Dedifferentiated amniotic fluid mesenchymal stem cell (primary cell): ENCODE measurements at regions not wholly inside any gene's neighbourhood (a gene's known extent, or its start where the extent isn't known, plus 50 kb on each side); places are given as distances from the start of the nearest gene placed in this dataset.

Experiments
- DNase-seq: peaks from one replicate; pipeline ENCODE4 v3.0.0-alpha.2; 2016; ENCODE audit errors: extremely low spot score

GRCh38 chr12:41888285-41888684 is 256.4 kb downstream of the GXYLT1 start:
- no peak for DNase-seq

GRCh38 chr12:41881891-41882805 is 262.5 kb downstream of the GXYLT1 start:
- DNase-seq = no peak

- no peak for DNase-seq
These were observed 275.2 kb downstream of the GXYLT1 start for GRCh38 chr12:41869432-41869831.

DNA sequence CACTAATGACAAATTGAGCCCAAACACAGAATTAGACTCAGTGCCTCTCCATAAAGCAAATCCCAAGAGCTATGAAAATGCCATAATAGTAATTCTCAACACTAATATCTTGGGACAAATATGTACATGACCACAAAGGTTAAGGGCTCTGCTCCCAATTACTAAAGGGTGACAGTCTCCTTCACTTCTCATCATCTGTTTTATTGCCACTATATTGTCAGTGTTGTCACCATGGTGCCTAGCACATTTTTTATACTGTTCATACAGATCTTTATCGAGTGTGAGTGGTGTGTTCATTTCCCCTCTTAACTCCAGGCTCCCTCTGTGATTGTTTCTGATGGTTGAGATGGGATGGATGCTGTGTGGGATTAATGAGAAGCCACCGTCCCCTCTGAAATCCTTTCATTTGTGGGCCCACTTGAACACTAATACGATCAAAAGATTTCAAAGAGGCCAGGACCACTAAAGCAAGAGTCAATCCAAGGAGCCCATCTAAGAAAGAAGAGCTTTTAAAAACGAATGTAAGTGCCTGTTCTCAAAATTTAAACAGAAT is 277.7 kb downstream of the GXYLT1 start:
- DNase-seq = no peak

DNA sequence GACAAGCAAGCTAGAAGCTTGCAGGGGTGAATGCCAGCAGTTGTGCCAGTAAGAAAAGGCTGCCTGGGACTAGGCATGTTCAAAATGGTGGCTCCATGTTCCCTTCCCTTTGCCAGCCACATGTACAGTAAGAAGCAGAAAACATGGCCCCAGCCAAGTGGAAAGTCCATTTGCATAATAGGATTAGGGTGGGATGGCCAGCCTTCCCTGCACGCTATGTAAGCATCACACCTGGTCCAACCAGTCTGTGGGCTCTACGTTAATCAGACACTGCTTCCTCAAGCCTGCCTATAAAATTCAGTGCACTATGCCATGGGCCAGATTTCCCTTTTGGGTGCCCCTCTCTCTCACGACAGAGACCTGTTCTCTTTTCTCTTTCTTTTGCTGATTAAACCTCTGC is 288.4 kb downstream of the GXYLT1 start:
- DNase-seq = no peak

DNA sequence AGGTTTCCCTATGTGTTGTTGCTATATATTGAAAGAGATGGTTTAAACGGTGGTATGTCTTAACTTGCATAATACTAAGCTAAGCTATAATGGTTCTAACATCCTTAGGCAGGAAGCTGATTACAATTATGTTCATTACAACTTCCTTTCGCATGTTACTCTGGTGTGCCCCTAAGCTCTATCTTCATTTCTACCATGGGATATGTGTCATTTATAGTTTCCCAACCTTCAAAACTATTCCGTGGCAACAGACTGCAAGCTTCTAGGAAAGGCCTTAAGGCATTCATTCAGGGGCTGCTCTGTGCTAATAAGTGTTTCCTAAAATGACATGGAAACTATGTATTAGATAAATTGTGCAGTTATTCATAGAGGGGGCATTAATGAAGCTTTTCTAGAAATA is 294.6 kb downstream of the GXYLT1 start:
- DNase-seq = no peak

DNA sequence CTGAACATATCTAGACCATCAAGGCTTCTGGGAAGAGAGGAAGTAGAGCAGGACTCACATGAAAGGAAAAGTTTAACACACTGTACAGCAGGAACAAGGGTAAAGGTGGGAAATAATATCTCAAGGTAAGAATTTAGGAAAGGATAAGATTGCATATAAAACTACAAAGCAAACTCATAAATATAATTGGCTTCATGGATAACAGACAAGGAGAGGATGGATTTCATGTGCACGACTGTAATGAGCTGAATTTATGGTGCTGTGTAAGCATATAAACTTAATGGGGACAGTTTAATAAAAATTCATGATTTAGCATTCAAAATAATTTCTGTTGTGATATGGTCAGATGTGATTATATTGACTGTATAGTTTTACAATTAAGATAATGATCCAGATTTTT is 298.0 kb downstream of the GXYLT1 start:
- DNase-seq = no peak

GRCh38 chr12:41836416-41836815 is 308.3 kb downstream of the GXYLT1 start:
- no peak for DNase-seq

GRCh38 chr12:41835556-41835955 is 309.1 kb downstream of the GXYLT1 start:
- no peak for DNase-seq

GRCh38 chr12:41819948-41820347 is 324.7 kb downstream of the GXYLT1 start:
- no peak for DNase-seq

GRCh38 chr12:41804026-41804425 is 340.6 kb downstream of the GXYLT1 start:
- no peak for DNase-seq

DNA sequence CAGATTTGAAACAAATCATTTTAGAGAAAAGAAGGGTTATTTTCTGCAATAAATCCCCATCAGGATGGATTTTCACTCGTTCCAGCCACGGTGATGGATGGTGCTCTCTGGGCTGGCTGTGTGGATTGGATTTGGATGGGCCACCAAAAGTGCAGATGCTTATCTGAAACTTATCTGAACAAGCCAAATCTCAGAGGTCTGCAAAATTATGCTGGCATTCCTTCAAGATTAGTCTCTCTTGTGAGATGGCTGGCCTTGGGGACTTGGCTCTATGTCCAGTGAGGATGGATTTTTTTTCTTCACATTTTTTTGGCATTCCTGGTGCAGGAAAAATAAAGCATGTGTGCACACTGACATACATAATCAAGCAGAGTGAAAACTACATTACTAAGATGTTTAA is 341.9 kb downstream of the GXYLT1 start:
- no peak for DNase-seq

DNA sequence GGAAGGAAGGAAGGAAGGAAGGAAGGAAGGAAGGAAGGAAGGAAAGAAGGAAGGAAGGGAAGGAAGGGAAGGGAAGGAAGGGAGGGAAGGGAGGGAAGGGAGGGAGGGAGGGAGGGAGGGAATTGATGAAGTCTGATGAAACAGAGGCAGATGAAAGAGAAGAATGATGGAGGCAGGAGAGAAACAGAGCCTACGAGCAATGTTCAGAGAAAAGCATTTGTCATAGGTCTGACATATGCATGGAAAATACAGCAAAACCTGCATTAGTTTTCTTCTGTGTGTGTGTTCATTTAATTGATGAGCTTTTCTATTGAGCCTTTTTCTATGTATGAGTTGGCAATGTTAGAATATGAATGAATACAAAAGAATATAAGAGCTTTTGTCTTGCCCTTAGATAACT is 343.4 kb downstream of the GXYLT1 start:
- no peak for DNase-seq

DNA sequence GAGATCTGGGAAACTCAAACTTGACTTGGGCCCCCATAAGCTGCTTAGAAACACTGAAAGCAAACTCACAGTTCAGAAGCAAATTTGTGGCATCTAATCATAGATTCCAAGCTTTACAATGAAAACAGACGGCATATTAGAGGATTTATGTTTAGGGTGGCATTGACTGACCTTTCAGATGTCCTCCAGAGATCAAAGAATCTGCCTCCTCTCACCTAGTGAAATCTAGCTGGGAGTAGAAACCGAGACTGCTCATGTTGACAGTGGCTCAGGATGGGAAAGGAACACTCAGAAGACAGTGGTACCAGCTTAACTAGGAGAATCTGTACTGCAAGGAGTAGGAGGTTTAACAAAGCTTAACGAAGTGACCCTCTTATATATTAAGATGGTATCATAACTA is 345.0 kb downstream of the GXYLT1 start:
- DNase-seq = no peak

DNA sequence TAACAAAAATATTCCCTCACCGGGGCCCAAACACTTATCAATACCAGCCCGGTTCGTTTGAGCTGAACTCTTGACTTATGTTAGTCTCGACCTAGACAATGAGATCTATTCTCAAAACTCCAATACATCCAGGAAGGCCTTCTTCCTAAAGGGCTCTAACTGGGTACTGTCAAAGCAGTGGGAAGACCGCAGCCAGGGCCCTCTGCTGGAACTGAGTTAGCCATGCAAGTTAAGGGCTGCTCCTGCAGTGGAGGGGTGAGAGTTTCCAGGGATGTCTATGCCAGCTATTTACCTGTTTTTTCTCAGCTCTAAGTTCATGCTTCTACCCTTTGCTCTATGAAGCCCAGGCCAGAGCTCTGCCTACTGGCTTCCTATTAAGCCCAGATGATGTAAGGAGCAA is 348.8 kb downstream of the GXYLT1 start:
- DNase-seq = no peak

- DNase-seq = no peak
These were observed 349.5 kb downstream of the GXYLT1 start for GRCh38 chr12:41795051-41795600.

DNA sequence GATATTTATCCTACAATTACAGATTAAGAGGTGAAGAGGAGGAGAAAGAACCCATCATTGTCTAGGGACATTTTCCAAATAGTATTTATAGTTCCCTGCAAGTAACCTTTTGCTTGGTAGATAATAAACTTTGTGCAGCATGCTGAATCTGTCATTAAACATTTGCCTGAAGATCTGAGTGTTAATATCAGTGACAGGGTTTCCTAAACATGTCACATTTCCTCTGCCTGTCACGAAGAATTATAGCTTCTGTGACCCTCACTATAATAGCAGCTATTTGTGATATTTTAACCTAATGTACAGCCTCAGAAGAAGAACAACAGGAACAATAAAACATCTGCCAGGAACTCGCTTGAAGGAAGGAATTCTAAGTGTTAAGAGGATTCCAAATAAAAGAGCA is 350.3 kb downstream of the GXYLT1 start:
- DNase-seq = no peak

DNA sequence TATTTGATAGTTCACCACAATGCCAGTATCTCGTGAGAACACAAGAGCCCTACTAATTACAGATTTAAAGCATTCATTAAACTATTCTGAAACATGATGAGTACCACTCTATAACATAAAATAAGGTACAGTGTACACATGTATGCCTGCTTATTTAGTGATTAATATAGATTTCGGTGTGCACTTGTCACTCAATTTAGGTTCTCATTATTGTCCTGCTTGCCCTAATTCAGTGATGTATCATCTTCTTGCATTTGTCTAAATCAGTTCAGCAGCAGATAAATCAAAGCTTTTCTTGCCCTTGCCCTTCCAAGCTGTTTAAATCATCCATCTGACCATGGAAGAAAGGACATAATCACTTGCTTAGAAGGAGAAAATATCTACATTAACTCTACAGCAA is 359.7 kb downstream of the GXYLT1 start:
- no peak for DNase-seq

DNA sequence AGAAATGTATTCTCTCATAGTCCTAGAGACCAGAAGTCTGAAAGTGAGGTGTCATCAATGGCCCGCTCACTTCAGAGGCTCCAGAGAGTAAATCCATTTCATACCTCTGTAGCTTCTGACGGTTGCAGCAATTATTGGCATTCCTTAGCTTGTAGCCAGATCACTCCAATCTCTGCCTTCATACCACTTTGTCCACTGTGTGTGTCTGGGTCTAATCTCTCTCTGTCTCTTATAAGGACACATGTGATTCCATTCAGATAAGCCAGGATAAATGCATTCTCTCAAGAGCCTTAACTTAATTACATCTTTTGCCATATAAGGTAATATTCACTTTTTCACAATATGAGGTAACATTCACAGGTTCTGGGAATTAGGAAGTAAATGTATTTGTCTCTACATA is 365.7 kb downstream of the GXYLT1 start:
- no peak for DNase-seq

DNA sequence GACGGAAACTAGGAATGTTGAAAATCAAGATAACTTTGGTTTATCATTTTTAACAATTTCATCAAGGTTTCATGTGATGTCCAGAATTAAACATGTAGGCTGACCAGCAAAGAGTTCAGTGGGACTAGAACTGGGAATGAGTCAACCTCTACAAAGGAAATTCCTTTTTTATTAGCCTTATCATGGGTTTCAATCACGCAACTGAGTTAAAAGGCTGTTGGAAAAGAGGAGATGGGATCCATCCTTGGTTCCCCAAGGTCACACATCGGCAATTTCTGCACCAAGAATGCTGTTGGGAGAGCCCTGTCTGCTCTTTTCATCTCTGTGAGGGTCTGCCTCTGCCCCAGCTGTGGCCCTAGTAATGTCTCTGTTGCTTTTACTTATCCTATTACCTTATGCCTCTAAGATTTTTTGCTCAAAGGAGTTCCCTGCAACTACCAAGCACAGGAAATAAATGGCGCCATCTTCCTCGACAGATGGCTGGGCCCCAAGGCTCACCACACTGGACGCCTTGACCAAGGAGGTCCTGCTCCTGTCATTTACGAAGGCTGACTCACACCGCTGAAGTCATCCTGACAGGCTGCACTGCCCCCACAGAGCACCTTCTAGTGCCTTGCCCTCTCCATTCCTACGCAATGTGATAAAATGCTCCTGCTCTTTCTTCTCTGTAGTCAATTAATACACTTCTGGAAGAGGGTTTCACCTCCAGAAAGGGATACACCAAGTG is 367.4 kb downstream of the GXYLT1 start:
- DNase-seq = no peak

GRCh38 chr12:41772478-41772877 is 372.2 kb downstream of the GXYLT1 start:
- DNase-seq = no peak

DNA sequence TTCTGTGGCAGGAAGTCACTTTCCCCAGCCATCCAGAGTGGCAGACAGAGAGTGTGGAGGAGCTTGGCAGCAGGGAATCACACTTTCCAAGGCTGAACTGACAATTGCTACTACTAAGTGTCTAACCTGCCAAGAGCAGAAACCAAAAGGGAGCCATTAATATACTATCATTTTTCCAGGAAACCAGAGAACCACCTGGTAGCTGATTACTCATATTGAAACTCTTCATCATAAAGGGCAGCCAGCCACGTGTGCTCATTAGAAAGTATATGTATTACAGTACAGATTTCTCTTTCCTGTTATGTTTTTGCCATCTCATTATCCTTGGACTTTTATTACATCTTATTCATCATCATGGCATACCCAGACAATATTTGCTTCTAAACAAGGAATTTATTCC is 374.9 kb downstream of the GXYLT1 start:
- no peak for DNase-seq

DNA sequence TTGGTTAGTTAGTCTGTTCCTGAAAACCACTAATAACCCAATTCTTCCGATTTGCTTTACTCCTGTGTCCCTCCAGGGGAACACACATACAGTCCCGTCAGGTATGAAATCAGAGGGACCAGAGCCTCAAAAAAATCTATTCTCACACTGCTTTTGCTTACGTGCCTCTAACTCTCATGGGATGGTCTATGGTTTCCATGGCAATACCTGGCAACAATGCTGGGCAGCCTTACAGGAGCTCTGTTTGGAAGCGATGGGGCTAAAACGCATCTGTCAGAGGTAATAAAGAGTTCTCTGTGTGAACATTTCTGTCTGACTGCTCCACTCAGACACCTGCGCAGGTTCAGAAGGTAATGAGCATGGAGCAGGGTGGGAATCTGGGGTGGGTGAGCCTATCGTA is 376.2 kb downstream of the GXYLT1 start:
- no peak for DNase-seq
